ENCODE measurements at regions not wholly inside any gene's neighbourhood (a gene's known extent, or its start where the extent isn't known, plus 50 kb on each side); places are given as distances from the start of the nearest gene placed in this dataset.
"Not testable (repeated sequence)": the region's sequence is repeated elsewhere in the genome, so short reads cannot be mapped to it uniquely, and the experiment has no call there.

DNA sequence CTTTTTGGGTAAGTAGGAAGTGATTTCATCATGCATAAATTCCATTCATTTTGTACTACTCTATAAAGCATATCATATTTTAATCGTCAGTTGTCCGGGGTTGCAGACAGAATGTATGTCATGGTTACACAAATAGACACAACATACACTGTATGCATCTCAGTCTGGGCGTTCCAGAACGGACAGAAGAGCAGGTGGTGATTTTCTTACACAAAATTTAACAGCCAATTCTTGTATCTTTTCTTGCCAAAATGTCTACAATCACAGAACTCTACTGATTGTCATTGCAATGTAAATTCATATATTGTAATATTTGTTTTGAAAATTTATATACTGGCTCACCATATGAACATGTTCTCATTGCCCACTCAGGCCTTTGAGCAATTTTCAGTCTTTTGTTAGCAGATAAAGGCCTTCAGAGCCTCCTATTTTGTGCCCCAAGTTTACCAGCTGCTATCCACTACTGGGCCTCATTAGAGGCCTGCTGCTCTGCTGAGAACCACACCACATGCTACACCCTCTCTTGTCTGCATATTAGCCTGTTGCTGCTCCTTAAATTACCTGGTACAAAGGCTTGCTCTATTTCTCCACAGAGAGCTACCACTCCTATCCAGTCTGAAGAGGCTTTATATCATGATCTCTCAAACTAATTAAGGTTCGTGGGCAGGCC lies 61.5 kb downstream of the PRDM13 start:
- DNase-seq (ENCODE audit: low read depth in 2 of 2) = no peak

GRCh38 chr6:99689916-99690685 lies 83.5 kb downstream of the PRDM13 start:
- DNase-seq (ENCODE audit: low read depth in 2 of 2) = no peak

DNA sequence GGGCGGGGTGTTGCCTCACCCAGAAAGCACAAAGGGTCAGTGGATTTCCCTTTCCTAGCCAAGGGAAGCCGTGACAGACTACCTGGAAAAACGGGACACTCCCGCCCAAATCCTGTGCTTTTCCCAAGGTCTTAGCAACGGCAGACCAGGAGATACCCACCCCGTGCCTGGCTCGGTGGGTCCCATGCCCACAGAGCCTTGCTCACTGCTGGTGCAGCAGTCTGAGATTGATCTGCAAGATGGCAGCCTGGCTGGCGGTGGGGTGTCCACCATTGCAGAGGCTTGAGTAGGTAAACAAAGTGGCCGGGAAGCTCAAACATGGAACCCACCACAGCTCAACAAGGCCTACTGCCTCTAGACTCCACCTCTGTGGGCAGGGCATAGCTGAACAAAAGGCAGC lies 95.7 kb downstream of the PRDM13 start:
- not testable (repeated sequence) for DNase-seq (ENCODE audit: low read depth in 2 of 2)

DNA sequence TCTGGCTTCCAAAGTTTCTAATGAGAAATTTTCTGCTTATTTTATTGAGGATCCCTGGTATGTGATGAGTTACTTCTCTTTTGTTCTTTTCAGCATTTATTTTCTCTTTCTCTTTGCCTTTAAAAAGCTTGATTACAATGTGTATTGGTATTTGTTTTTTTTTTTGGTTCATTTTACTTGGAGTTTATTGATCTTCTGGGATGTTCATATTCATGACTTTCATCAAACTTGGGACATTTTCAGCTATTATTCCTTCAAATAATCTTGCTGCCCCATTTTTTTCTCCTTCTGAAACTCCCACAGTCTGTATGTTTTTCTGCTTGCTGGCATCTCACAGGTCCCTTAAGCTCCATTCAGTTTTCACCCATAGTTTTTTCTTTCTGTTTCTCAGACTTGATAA lies 102.4 kb downstream of the PRDM13 start:
- no peak for DNase-seq (ENCODE audit: low read depth in 2 of 2)

DNA sequence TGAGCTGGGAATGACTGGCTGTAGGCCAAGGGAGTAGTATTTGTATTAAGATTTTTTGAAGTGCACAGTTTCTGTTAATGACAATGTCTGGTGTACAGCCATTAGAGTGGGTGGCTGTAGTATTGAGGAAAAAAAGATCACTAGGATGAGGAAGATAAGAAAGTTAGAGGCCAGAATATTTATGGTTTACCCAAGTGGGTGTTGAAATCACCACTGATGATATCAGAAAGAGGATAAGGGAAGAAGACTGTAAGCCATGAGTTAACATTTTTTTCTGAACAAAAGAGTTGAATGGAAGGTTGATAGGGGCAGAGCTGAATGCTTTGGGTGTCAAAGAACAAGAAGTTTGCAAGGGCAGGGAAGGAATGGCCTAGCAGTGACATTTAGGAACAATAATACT lies 104.7 kb downstream of the PRDM13 start:
- no peak for DNase-seq (ENCODE audit: low read depth in 2 of 2)

DNA sequence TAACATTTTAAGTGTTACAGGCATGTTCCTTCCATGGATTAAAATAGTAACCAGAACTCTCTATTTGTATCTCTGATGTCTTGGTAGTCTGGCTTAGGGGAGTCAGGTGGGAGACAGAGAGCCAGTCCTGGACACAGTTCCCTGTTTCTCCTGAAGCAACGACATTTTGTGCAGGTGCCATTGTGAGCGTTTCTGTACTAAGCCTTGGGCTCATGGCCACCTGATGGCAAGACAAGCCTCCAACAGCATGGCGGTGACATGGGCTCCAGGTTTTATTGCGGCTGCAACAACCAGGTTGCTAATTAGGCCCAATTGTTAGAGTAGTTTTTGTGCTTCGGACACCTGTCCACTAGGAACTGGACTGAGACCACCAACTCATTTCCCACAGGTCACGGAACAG lies 105.3 kb downstream of the PRDM13 start:
- no peak for DNase-seq (ENCODE audit: low read depth in 2 of 2)

GRCh38 chr6:99712519-99712918 lies 105.9 kb downstream of the PRDM13 start:
- no peak for DNase-seq (ENCODE audit: low read depth in 2 of 2)

DNA sequence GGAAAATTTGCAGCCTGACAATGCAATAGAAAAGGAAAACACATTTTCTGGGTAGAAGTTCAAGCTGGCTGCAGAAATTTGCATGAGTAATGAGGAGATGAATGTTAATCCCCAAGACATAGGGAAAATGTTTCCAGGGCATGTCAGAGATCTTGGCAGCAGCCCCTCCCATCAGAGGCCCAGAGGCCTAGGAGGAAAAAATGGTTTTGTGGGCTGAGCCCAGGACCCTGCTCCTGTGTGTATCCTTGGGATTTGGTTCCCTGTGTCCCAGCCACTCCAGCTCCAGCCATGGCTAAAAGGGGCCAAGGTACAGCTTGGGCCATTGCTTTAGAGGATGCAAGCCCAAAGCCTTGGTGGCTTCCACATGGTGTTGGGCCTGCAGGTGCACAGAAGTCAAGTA lies 115.4 kb downstream of the PRDM13 start:
- not testable (repeated sequence) for DNase-seq (ENCODE audit: low read depth in 2 of 2)

DNA sequence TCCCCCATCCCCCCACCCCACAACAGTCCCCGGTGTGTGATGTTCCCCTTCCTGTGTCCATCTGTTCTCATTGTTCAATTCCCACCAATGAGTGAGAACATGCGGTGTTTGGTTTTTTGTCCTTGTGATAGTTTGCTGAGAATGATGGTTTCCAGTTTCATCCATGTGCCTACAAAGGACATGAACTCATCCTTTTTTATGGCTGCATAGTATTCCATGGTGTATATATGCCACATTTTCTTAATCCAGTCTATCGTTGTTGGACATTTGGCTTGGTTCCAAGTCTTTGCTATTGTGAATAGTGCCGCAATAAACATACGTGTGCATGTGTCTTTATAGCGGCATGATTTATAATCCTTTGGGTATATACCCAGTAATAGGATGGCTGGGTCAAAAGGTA lies 123.6 kb downstream of the PRDM13 start:
- not testable (repeated sequence) for DNase-seq (ENCODE audit: low read depth in 2 of 2)

DNA sequence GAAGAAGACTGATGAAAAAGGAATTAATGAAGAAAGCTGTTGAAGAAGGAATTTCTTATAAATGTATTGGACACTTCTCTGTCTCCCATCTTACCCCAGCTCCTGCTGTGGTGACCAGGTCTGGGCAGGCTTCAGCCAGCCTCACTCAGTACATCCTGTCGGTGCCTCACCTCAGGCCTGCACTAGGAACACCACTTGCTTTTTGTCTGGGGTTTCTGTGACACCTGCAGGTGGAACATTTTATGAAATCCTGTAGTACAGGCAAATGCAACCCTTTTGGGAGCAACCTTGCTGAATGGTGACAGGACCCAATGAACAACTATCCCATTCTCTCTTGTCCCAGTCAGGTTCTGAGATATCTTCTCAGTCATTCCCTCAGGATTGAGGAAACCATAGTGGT lies 129.7 kb downstream of the PRDM13 start:
- no peak for DNase-seq (ENCODE audit: low read depth in 2 of 2)

DNA sequence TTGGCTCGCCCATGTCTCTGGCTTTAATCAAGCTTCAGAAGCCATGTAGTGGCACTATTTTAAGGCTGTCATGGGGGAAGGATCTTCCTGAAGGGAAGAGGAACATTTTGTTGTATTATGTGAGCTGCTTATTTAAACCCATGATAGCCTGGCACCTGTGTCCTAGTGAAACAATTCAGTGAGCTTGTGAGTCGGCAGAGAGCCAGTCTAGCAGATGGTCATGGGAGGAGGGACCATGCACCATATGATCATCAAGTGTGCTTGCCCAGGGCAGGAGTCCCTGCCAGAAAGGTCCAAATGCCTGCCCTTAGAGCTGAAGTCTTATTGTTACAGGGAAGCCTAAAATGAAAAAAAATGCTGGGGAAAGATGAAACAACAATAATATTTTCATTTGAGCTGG lies 132.9 kb downstream of the PRDM13 start:
- DNase-seq (ENCODE audit: low read depth in 2 of 2) = no peak

- no peak for DNase-seq (ENCODE audit: low read depth in 2 of 2)
Observed at GRCh38 chr6:99741092-99741491, 134.5 kb downstream of the PRDM13 start.

- no peak for DNase-seq (ENCODE audit: low read depth in 2 of 2)
Observed at GRCh38 chr6:99743647-99744046, 137.0 kb downstream of the PRDM13 start.

GRCh38 chr6:99745651-99746050 lies 139.0 kb downstream of the PRDM13 start:
- DNase-seq (ENCODE audit: low read depth in 2 of 2) = no peak

DNA sequence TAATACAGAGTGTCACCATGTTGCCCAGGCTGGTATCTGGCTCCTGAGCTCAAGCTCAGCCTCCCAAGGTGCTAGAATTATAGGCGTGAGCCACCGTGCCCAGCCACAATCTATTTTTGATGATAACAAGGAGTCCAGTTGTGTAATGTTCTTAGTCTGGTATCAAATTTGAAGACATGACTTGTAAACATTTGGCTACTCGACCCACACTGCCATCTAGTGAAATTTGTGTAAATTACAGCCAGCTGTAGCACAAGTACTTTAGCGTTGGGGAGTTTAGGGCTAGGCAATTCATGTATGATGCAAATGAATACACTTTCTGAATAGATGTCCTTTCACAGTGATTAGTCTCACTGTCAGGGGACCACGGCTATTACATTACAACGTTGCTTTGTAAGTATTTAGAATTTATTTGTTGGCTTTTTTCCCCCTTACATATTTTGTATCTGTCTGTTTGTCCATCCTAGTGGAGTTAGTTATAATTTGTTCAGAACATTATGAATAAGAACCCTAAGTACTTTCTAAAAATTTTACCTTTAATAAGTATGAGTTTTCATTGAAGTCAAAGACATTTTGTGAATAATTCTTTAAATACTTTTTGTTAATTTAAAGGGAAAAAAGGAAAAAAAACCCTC lies 139.7 kb downstream of the PRDM13 start:
- DNase-seq (ENCODE audit: low read depth in 2 of 2) = peak; percentile 11 to 19

DNA sequence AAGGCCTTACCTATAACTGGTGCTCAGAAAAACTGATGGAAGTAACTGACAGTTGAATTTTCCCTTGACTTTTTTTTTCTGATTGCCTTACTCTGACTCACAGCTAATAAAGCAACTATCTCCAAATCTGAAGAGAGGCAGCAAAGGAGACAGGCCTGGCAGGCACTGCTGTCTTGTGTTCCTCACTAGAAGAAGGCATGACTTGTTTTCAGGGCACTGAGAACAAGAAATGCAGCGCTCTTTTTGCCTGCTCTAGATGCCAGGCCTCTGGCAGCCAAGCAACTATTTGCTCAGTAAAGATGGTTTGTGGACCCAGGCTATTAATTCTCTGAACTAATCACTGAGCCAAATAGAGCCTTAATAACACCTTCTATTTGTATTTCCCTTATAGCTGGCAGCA lies 155.1 kb downstream of the PRDM13 start:
- no peak for DNase-seq (ENCODE audit: low read depth in 2 of 2)

GRCh38 chr6:99768166-99768565 lies 161.5 kb downstream of the PRDM13 start:
- no peak for DNase-seq (ENCODE audit: low read depth in 2 of 2)

GRCh38 chr6:99779631-99780555 lies 173.3 kb downstream of the PRDM13 start:
- DNase-seq (ENCODE audit: low read depth in 2 of 2) = no peak

- DNase-seq (ENCODE audit: low read depth in 2 of 2) = no peak
Observed at GRCh38 chr6:99780556-99780885, 173.9 kb downstream of the PRDM13 start.

DNA sequence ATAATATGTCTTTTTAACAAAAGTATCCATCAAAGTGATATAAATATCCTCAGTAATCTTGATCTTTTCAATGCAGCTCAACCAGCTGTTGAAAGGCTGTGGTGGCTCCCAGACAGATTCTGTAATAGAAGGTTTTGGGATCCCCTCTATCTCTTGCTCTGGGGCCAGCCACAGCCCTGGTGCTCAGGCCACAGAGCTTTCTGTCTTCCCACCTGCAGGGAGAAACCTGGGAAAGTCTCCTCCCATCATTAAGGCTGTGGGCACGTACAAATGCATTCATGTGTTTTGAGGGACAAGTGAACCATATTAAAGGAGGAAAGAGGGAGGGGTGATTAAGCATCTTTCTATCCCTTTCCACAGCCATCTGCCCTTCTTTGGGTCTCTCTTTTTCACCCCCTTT lies 183.1 kb downstream of the PRDM13 start:
- DNase-seq (ENCODE audit: low read depth in 2 of 2) = no peak

DNA sequence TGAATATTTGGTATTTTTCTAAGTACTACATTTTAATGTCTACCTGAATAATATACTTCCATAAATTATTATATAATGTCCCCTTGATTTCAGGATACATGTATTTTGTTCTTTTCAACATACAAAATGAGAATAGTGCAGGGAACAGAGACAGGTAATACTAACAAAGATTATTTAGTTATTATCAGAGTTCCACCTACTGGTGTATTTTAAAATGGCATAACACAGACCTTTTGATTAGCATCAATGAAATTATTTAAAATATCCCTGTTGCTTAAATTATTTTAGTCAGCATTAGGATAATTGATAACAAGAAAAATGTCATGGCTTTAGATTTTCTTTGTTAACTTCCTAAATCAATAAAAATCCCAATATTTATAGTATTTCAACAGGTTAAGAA lies 184.0 kb downstream of the PRDM13 start:
- DNase-seq (ENCODE audit: low read depth in 2 of 2) = no peak

- DNase-seq (ENCODE audit: low read depth in 2 of 2) = no peak
Observed at GRCh38 chr6:99801805-99802204, 192.2 kb downstream of the MCHR2 start.
